Endothelial cell of umbilical vein (primary cell): ENCODE measurements at regions not wholly inside any gene's neighbourhood (a gene's known extent, or its start where the extent isn't known, plus 50 kb on each side); places are given as distances from the start of the nearest gene placed in this dataset.

Experiments
- BruUV-seq: library from RNA; stranded (reverse); fragments of 400-500 nt; replicated peaks from 2 replicates; lab custom pipeline; 2021; lab: Mats Ljungman, UMichigan
- CTCF ChIA-PET: fragments of 300-600, 350-600 bp; sonication (Branson Sonifier 250); formaldehyde crosslinking; loops from one replicate; lab custom pipeline; 2021; ENCODE audit warnings: antibody characterized with exemption, inconsistent platforms; lab: Charles Lee
- POLR2A ChIA-PET: fragments of 300-600, 350-600 bp; sonication (Branson Sonifier 250); formaldehyde crosslinking; loops from one replicate; lab custom pipeline; 2021; ENCODE audit warnings: antibody characterized with exemption, inconsistent platforms; lab: Charles Lee
- DNase-seq: peaks from one replicate; pipeline ENCODE4 v3.0.0-alpha.2; 2011; ENCODE audit warnings: low read depth, low spot score
- FAIRE-seq: peaks from 2 replicates; lab custom pipeline; 2011; peaks lifted over from hg19 to GRCh38; lab: Jason Lieb, UNC
- H2AFZ ChIP-seq: 2 replicates; pipeline ENCODE4 v1.6.0; 2012; ENCODE audit warnings: low read depth, low read length, control low read depth, inconsistent platforms
- H3K27ac ChIP-seq: 2 replicates; pipeline ENCODE4 v1.5.1; 2011; ENCODE audit warnings: low read depth, mild to moderate bottlenecking, control low read depth, low read length, moderate library complexity; ENCODE audit not compliant: insufficient read depth
- H3K27me3 ChIP-seq, 2 experiments: 2 replicates each; pipeline versions ENCODE4 v1.6.0 to v1.6.1; 2011; ENCODE audit warnings: low read length in 2 of 2, mixed read lengths in 1 of 2; ENCODE audit not compliant: control insufficient read depth in 2 of 2, insufficient read depth in 2 of 2
- H3K36me3 ChIP-seq, 2 experiments: 2 replicates in 1 of 2; 3 replicates in 1 of 2; pipeline ENCODE4 v1.5.1; 2011; ENCODE audit warnings: low read length in 2 of 2, mild to moderate bottlenecking in 1 of 2, moderate library complexity in 1 of 2; ENCODE audit not compliant: control insufficient read depth in 2 of 2, insufficient read depth in 2 of 2; ENCODE audit errors: extremely low read depth in 1 of 2
- H3K4me1 ChIP-seq: 3 replicates; pipeline ENCODE4 v1.5.1; 2011; ENCODE audit warnings: mild to moderate bottlenecking, low read length; ENCODE audit not compliant: control insufficient read depth, insufficient read depth; ENCODE audit errors: extremely low read depth
- H3K4me2 ChIP-seq: 2 replicates; pipeline ENCODE4 v1.6.1; 2011; ENCODE audit warnings: low read length, control low read depth, mixed read lengths; ENCODE audit not compliant: insufficient read depth
- H3K4me3 ChIP-seq, 3 experiments: fragments of 200-600 bp in 1 of 3; sonication (generic), shearing (Covaris generic) in 1 of 3; replicated peaks in 1 of 3; 2 replicates each; pipeline ENCODE4 v1.5.1; 2011 to 2016; ENCODE audit warnings: control low read depth in 3 of 3, low read length in 3 of 3, mild to moderate bottlenecking in 2 of 3, inconsistent platforms in 1 of 3, low read depth in 1 of 3, moderate library complexity in 1 of 3; ENCODE audit not compliant: insufficient read depth in 1 of 3
- H3K79me2 ChIP-seq: 2 replicates; pipeline ENCODE4 v1.6.0; 2012; ENCODE audit warnings: low read length, inconsistent platforms; ENCODE audit not compliant: control insufficient read depth, insufficient read depth
- H3K9ac ChIP-seq: replicated peaks from 2 replicates; pipeline ENCODE3; 2011; ENCODE audit warnings: low read length, control low read depth; ENCODE audit not compliant: insufficient read depth; ENCODE audit errors: extremely low read depth
- H3K9me1 ChIP-seq: replicated peaks from 3 replicates; pipeline ENCODE4 v1.6.0; 2011; ENCODE audit warnings: mild to moderate bottlenecking, low read length; ENCODE audit not compliant: control insufficient read depth, insufficient read depth; ENCODE audit errors: extremely low read depth
- H3K9me3 ChIP-seq: replicated peaks from 2 replicates; pipeline ENCODE4 v1.5.1; 2012; ENCODE audit warnings: low read length, inconsistent platforms; ENCODE audit not compliant: control insufficient read depth, insufficient read depth
- H4K20me1 ChIP-seq: replicated peaks from 2 replicates; pipeline ENCODE3; 2011; ENCODE audit warnings: mild to moderate bottlenecking, low read length; ENCODE audit not compliant: control insufficient read depth, insufficient read depth; ENCODE audit errors: extremely low read depth
- CTCF ChIP-seq, 2 donors: IDR thresholded peaks; 1 replicate in 1 of 2; 2 replicates in 1 of 2; pipeline ENCODE4 v1.5.1; 2011; ENCODE audit warnings: low read length in 2 of 2, mild to moderate bottlenecking in 2 of 2, moderate library complexity in 2 of 2, control low read depth in 1 of 2, inconsistent platforms in 1 of 2, low read depth in 1 of 2; ENCODE audit not compliant: insufficient read depth in 1 of 2; ENCODE audit errors: extremely low read depth in 1 of 2
- EZH2 ChIP-seq: IDR thresholded peaks from 2 replicates; pipeline ENCODE4 v1.6.1; 2012; ENCODE audit warnings: borderline replicate concordance, low read depth, mild to moderate bottlenecking, moderate library complexity, low read length, inconsistent platforms; ENCODE audit not compliant: severe bottlenecking
- FOS ChIP-seq: IDR thresholded peaks from 2 replicates; pipeline ENCODE4 v1.6.1; 2011; ENCODE audit warnings: mild to moderate bottlenecking, low read length, moderate library complexity, borderline replicate concordance; ENCODE audit not compliant: insufficient read depth
- GATA2 ChIP-seq: IDR thresholded peaks from 2 replicates; pipeline ENCODE4 v1.7.0; 2011; ENCODE audit warnings: low read depth, mild to moderate bottlenecking, moderate library complexity, mixed read lengths, low read length; ENCODE audit not compliant: insufficient read length, insufficient read depth
- JUN ChIP-seq: IDR thresholded peaks from 2 replicates; pipeline ENCODE4 v1.6.1; 2011; ENCODE audit warnings: borderline replicate concordance, low read depth; ENCODE audit not compliant: insufficient read length, insufficient read depth
- MYC ChIP-seq: IDR thresholded peaks from one replicate; pipeline ENCODE4 v1.6.1; 2011; ENCODE audit warnings: mild to moderate bottlenecking, low read depth, low read length
- POLR2A ChIP-seq: IDR thresholded peaks from 2 replicates; pipeline ENCODE4 v1.6.1; 2012; ENCODE audit warnings: low read depth, mild to moderate bottlenecking, control low read depth, low read length
- POLR2AphosphoS5 ChIP-seq: IDR thresholded peaks from 2 replicates; pipeline ENCODE4 v1.6.1; 2012; ENCODE audit warnings: low read depth, mild to moderate bottlenecking, control low read depth, low read length, moderate library complexity; ENCODE audit not compliant: insufficient read depth
- dilution Hi-C: fragments of 300-500 bp; cut with MboI; formaldehyde crosslinking; loops from one replicate; pipeline ENCODE4 v1.15.0; 2019; ENCODE audit warnings: low sequenced_read_pairs; ENCODE audit not compliant: extremely low pct_ligation_motif_present
- intact Hi-C: fragments of 100-400 bp; cut with micrococcal nuclease; formaldehyde crosslinking; loops from one replicate; pipeline ENCODE4 v1.10.0; 2022
- TF ChIP-seq, protein P1 (sequence below): IDR thresholded peaks from 2 replicates; pipeline ENCODE4 v1.6.1; 2011; ENCODE audit not compliant: insufficient read depth, insufficient read length

DNA sequence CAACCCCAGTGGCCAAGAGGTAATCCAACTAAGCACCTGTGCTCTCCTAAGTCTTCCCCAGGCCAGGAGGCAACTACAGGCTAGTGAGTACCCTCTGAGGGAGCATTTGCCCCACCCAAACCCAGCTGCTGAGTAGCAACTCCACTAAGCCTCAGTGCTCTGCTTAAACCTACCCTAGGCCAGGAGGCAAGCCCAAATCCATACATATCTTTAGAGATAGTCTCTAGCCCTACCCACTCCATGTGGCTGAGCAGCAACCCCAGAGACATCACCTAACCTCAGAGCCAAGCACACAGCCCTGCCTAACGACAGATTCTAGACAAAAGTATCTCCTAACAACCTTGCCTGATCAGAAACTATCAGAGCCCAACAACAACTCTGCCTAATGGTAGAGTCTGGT, 132.8 kb upstream of the TTC14 start:
- intact Hi-C loops (no loop called here), dilution Hi-C loops (no loop called here)
- Histone ChIP-seq H3K4me3 (no peak overlapping the region), H3K4me1 (no peaks in the 10 kb centered on the region), H3K9me3 (no peaks in the 10 kb centered on the region), H3K79me2 (no peaks in the 10 kb centered on the region), H3K4me2 (no peak overlapping the region), H2AFZ (no peak overlapping the region), H4K20me1 (no peaks in the 10 kb centered on the region), H3K9ac (no peak overlapping the region), H3K27ac (no peak overlapping the region), H3K9me1 (no peaks in the 10 kb centered on the region), H3K36me3 (no peaks in the 10 kb centered on the region), H3K27me3 (no peaks in the 10 kb centered on the region)
- ChIA-PET POLR2A (no interaction called here), CTCF (no interaction called here)
- no peak for TF ChIP-seq POLR2A
- no peak for TF ChIP-seq EZH2
- TF ChIP-seq, protein P1, sequence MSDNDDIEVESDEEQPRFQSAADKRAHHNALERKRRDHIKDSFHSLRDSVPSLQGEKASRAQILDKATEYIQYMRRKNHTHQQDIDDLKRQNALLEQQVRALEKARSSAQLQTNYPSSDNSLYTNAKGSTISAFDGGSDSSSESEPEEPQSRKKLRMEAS: no peak
- no peak for TF ChIP-seq POLR2AphosphoS5
- no peak for TF ChIP-seq GATA2
- no peak for TF ChIP-seq MYC
- TF ChIP-seq FOS: no peak
- no peak for TF ChIP-seq JUN
- no peak for TF ChIP-seq CTCF (IDR thresholded peaks at IDR 0.05; ENCODE audit: extremely low read depth in 1 of 2, insufficient read depth in 1 of 2, low read depth in 1 of 2, low read length in 2 of 2)
- no peak for FAIRE-seq
- BruUV-seq: no TSS peak
- DNase-seq: no peak
